B cell (primary cell): ENCODE measurements at regions not wholly inside any gene's neighbourhood (a gene's known extent, or its start where the extent isn't known, plus 50 kb on each side); places are given as distances from the start of the nearest gene placed in this dataset.

Experiments
- EZH2 ChIP-seq: IDR thresholded peaks from 2 replicates; pipeline ENCODE4 v1.6.1; 2012; ENCODE audit warnings: borderline replicate concordance, low read depth, mild to moderate bottlenecking, moderate library complexity, low read length; ENCODE audit not compliant: insufficient read depth, poor library complexity, severe bottlenecking
- TF ChIP-seq, protein P1 (sequence below): fragments of 200-600 bp; IDR thresholded peaks from one replicate; pipeline ENCODE4 v1.8.0; 2022; ENCODE audit warnings: antibody characterized with exemption, mild to moderate bottlenecking

DNA sequence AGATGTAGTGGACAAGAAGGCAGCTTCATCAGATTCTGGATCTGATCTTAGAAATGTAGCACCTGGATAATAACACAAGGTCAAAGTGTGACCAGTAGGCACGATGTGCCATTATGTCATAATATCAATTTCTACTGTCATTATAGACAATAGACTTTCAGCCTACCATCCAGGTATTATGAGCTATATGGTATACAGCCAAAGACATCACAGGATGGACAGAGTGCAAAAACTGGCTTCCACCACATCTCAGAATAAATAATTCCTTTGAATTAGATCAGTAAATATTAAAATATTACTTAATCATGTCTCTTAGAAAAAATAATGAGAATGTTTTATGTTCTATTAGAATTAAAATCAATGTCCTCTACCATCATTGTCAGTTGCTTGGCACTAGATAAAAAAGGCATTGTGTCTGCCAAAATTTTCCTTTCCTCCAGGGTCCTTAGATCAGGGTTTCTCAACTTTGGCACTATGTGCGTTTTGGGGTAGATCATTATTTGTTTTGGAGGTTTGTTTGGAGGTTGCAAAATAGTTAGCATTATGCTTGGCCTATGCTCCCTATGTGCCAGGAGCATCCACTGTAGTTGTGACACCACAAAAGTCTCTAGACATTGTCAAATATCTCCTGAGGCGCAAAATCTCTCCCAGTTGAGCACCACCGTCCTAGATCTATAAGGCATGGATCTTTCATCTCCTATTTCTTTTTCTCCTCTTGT, 86.7 kb upstream of the NRIP1 start:
- TF ChIP-seq, protein P1, sequence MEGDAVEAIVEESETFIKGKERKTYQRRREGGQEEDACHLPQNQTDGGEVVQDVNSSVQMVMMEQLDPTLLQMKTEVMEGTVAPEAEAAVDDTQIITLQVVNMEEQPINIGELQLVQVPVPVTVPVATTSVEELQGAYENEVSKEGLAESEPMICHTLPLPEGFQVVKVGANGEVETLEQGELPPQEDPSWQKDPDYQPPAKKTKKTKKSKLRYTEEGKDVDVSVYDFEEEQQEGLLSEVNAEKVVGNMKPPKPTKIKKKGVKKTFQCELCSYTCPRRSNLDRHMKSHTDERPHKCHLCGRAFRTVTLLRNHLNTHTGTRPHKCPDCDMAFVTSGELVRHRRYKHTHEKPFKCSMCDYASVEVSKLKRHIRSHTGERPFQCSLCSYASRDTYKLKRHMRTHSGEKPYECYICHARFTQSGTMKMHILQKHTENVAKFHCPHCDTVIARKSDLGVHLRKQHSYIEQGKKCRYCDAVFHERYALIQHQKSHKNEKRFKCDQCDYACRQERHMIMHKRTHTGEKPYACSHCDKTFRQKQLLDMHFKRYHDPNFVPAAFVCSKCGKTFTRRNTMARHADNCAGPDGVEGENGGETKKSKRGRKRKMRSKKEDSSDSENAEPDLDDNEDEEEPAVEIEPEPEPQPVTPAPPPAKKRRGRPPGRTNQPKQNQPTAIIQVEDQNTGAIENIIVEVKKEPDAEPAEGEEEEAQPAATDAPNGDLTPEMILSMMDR = no peak
- TF ChIP-seq EZH2 = no peak
